ENCODE measurements at regions not wholly inside any gene's neighbourhood (a gene's known extent, or its start where the extent isn't known, plus 50 kb on each side); places are given as distances from the start of the nearest gene placed in this dataset.

GRCh38 chr1:58065520-58065919 lies 481.0 kb downstream of the OMA1 start:
- no peak for TF ChIP-seq SP1 (IDR thresholded peaks at IDR 0.05)
- no peak for TF ChIP-seq CTCF (IDR thresholded peaks at IDR 0.05; ENCODE audit: low read depth, low read length, missing input control)
- TF ChIP-seq MAX (IDR thresholded peaks at IDR 0.05), result no peak
- TF ChIP-seq GABPA (IDR thresholded peaks at IDR 0.05 in 1 of 2, conservative IDR thresholded peaks at IDR 0.05 in 1 of 2), result no peak
- TF ChIP-seq ZBTB33 (IDR thresholded peaks at IDR 0.05), result no peak
- no peak for TF ChIP-seq TAF1 (conservative IDR thresholded peaks at IDR 0.05)
- peak; percentile 10 to 56 for TF ChIP-seq RAD21 (IDR thresholded peaks at IDR 0.05)
- no peak for TF ChIP-seq FOXA1 (IDR thresholded peaks at IDR 0.05)
- no peak for TF ChIP-seq EGR1 (IDR thresholded peaks at IDR 0.05; ENCODE audit: low read depth in 2 of 2)
- no peak for TF ChIP-seq HNF4G (IDR thresholded peaks at IDR 0.05)
- no peak for TF ChIP-seq ATF3 (IDR thresholded peaks at IDR 0.05)
- TF ChIP-seq JUND (IDR thresholded peaks at IDR 0.05), result no peak
- no peak for TF ChIP-seq REST (IDR thresholded peaks at IDR 0.05)

Data from liver (tissue), 3 donors.